ENCODE measurements at regions not wholly inside any gene's neighbourhood (a gene's known extent, or its start where the extent isn't known, plus 50 kb on each side); places are given as distances from the start of the nearest gene placed in this dataset.

DNA sequence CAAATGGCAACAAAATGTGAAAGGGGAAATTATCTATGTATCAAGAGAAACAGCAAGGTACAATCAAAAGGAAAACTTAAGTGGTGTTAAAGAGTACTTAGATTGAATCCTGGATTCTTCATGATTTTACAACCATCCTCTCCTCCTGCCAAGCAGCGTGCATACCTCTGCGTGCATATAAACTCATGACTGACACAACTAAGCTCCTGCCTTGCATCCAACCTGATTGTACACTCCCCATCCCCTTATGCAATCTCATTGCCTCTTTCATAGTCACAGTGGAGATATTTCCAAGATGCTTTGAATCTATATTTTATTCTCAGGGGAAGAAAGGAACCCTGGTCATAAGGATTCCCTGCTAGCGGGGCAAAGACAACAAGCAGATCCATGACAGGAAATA, 499.9 kb downstream of the KCTD12 start:
- TF ChIP-seq, protein P1, sequence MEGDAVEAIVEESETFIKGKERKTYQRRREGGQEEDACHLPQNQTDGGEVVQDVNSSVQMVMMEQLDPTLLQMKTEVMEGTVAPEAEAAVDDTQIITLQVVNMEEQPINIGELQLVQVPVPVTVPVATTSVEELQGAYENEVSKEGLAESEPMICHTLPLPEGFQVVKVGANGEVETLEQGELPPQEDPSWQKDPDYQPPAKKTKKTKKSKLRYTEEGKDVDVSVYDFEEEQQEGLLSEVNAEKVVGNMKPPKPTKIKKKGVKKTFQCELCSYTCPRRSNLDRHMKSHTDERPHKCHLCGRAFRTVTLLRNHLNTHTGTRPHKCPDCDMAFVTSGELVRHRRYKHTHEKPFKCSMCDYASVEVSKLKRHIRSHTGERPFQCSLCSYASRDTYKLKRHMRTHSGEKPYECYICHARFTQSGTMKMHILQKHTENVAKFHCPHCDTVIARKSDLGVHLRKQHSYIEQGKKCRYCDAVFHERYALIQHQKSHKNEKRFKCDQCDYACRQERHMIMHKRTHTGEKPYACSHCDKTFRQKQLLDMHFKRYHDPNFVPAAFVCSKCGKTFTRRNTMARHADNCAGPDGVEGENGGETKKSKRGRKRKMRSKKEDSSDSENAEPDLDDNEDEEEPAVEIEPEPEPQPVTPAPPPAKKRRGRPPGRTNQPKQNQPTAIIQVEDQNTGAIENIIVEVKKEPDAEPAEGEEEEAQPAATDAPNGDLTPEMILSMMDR (conservative IDR thresholded peaks at IDR 0.05; ENCODE audit: low read depth, low read length): no peak
- no peak for TF ChIP-seq EZH2 (IDR thresholded peaks at IDR 0.05; ENCODE audit: borderline replicate concordance, low read depth, low read length, poor library complexity, severe bottlenecking)

Measured in A673 (cell line).